NOMO-1 (cell line): ENCODE measurements at regions not wholly inside any gene's neighbourhood (a gene's known extent, or its start where the extent isn't known, plus 50 kb on each side); places are given as distances from the start of the nearest gene placed in this dataset.
"Not testable (repeated sequence)": the region's sequence is repeated elsewhere in the genome, so short reads cannot be mapped to it uniquely, and the experiment has no call there.

Experiments
- DNase-seq, 2 experiments: peaks; one replicate each; lab custom pipeline; 2025; ENCODE audit not compliant: unreplicated experiment in 2 of 2; lab: John Stamatoyannopoulos, UW

- no peak for DNase-seq
Observed at GRCh38 chr4:159545556-159545955, 442.7 kb downstream of the RAPGEF2 start.

GRCh38 chr4:159547645-159548308 lies 444.9 kb downstream of the RAPGEF2 start:
- DNase-seq = no peak

- DNase-seq = no peak
Observed at GRCh38 chr4:159549098-159549518, 446.2 kb downstream of the RAPGEF2 start.

- no peak for DNase-seq
Observed at GRCh38 chr4:159551281-159551680, 448.4 kb downstream of the RAPGEF2 start.

- DNase-seq = no peak
Observed at GRCh38 chr4:159552979-159553768, 450.3 kb downstream of the RAPGEF2 start.

GRCh38 chr4:159555873-159556272 lies 453.0 kb downstream of the RAPGEF2 start:
- DNase-seq = no peak

GRCh38 chr4:159562366-159562765 lies 459.5 kb downstream of the RAPGEF2 start:
- no peak for DNase-seq

- DNase-seq = no peak
Observed at GRCh38 chr4:159563257-159563656, 460.4 kb downstream of the RAPGEF2 start.

GRCh38 chr4:159564615-159565014 lies 461.7 kb downstream of the RAPGEF2 start:
- no peak for DNase-seq

GRCh38 chr4:159566786-159567185 lies 463.9 kb downstream of the RAPGEF2 start:
- DNase-seq = no peak

- no peak for DNase-seq
Observed at GRCh38 chr4:159577241-159577640, 474.4 kb downstream of the RAPGEF2 start.

- DNase-seq = no peak
Observed at GRCh38 chr4:159582685-159583084, 479.8 kb downstream of the RAPGEF2 start.

- no peak for DNase-seq
Observed at GRCh38 chr4:159592898-159593556, 490.1 kb downstream of the RAPGEF2 start.

GRCh38 chr4:159593681-159594080 lies 490.8 kb downstream of the RAPGEF2 start:
- DNase-seq = no peak

- DNase-seq = no peak
Observed at GRCh38 chr4:159594576-159594975, 491.7 kb downstream of the RAPGEF2 start.

- DNase-seq = not testable (repeated sequence)
Observed at GRCh38 chr4:159595101-159595500, 492.2 kb downstream of the RAPGEF2 start.

- DNase-seq = no peak
Observed at GRCh38 chr4:159598602-159599001, 495.7 kb downstream of the RAPGEF2 start.

- no peak for DNase-seq
Observed at GRCh38 chr4:159600061-159600460, 497.2 kb downstream of the RAPGEF2 start.

- no peak for DNase-seq
Observed at GRCh38 chr4:159604781-159605180, 501.9 kb downstream of the RAPGEF2 start.

- DNase-seq = no peak
Observed at GRCh38 chr4:159606835-159607234, 504.0 kb downstream of the RAPGEF2 start.

- DNase-seq = no peak
Observed at GRCh38 chr4:159607809-159608208, 504.9 kb downstream of the RAPGEF2 start.

- no peak for DNase-seq
Observed at GRCh38 chr4:159608436-159608835, 505.6 kb downstream of the RAPGEF2 start.
